GM19351 (cell line): ENCODE measurements at regions not wholly inside any gene's neighbourhood (a gene's known extent, or its start where the extent isn't known, plus 50 kb on each side); places are given as distances from the start of the nearest gene placed in this dataset.
"Not testable (repeated sequence)": the region's sequence is repeated elsewhere in the genome, so short reads cannot be mapped to it uniquely, and the experiment has no call there.

ENCODE experiments used
- ATAC-seq: cut with Tn5 transposase; IDR thresholded peaks from one replicate; pipeline ENCODE4 v1.9.1; 2021; ENCODE audit warnings: mild to moderate bottlenecking, moderate library complexity; ENCODE audit not compliant: unreplicated experiment

- no peak for ATAC-seq
Observed at GRCh38 chr13:55560331-55560730, 1580.4 kb upstream of the PRR20A start.

GRCh38 chr13:55563267-55563666, 1577.5 kb upstream of the PRR20A start:
- ATAC-seq: no peak

GRCh38 chr13:55566334-55566733, 1574.4 kb upstream of the PRR20A start:
- ATAC-seq: no peak

GRCh38 chr13:55566779-55567178, 1573.9 kb upstream of the PRR20A start:
- ATAC-seq: no peak

- no peak for ATAC-seq
Observed at GRCh38 chr13:55567721-55568625, 1572.7 kb upstream of the PRR20A start.

GRCh38 chr13:55569082-55569481, 1571.6 kb upstream of the PRR20A start:
- no peak for ATAC-seq

GRCh38 chr13:55569514-55569913, 1571.2 kb upstream of the PRR20A start:
- ATAC-seq: no peak

- ATAC-seq: no peak
Observed at GRCh38 chr13:55570371-55570770, 1570.3 kb upstream of the PRR20A start.

GRCh38 chr13:55571237-55571867, 1569.4 kb upstream of the PRR20A start:
- ATAC-seq: no peak

GRCh38 chr13:55572408-55572807, 1568.3 kb upstream of the PRR20A start:
- no peak for ATAC-seq

- ATAC-seq: no peak
Observed at GRCh38 chr13:55572862-55573261, 1567.9 kb upstream of the PRR20A start.

GRCh38 chr13:55573565-55573964, 1567.2 kb upstream of the PRR20A start:
- no peak for ATAC-seq

- no peak for ATAC-seq
Observed at GRCh38 chr13:55576389-55576788, 1564.3 kb upstream of the PRR20A start.

- ATAC-seq: no peak
Observed at GRCh38 chr13:55577082-55577846, 1563.5 kb upstream of the PRR20A start.

GRCh38 chr13:55577847-55578210, 1562.9 kb upstream of the PRR20A start:
- no peak for ATAC-seq

- not testable (repeated sequence) for ATAC-seq
Observed at GRCh38 chr13:55582294-55582693, 1558.4 kb upstream of the PRR20A start.

GRCh38 chr13:55583953-55584593, 1556.6 kb upstream of the PRR20A start:
- ATAC-seq: no peak

GRCh38 chr13:55602784-55603183, 1537.9 kb upstream of the PRR20A start:
- ATAC-seq: no peak

- ATAC-seq: no peak
Observed at GRCh38 chr13:55606045-55606665, 1534.6 kb upstream of the PRR20A start.

- ATAC-seq: no peak
Observed at GRCh38 chr13:55613429-55614187, 1527.1 kb upstream of the PRR20A start.
